Activated T-cell treated with anti-CD3 and anti-CD28 coated beads, Interleukin-2, amount 50 U/mL, for 24 hours (primary cell): ENCODE measurements at regions not wholly inside any gene's neighbourhood (a gene's known extent, or its start where the extent isn't known, plus 50 kb on each side); places are given as distances from the start of the nearest gene placed in this dataset.

Experiments used
- DNase-seq: peaks from one replicate; pipeline ENCODE4 v3.0.0-alpha.2; 2020
- H3K27ac Mint-ChIP-seq: 2 replicates; pipeline ENCODE4 v1.8.0; 2020; ENCODE audit warnings: mild to moderate bottlenecking, mixed read lengths
- H3K27me3 Mint-ChIP-seq: 2 replicates; pipeline ENCODE4 v1.8.0; 2020; ENCODE audit warnings: mixed read lengths
- H3K36me3 Mint-ChIP-seq: 2 replicates; pipeline ENCODE4 v1.8.0; 2020; ENCODE audit warnings: low read depth, mixed read lengths
- H3K4me1 Mint-ChIP-seq: 2 replicates; pipeline ENCODE4 v1.8.0; 2020; ENCODE audit warnings: low read depth, mixed read lengths
- H3K4me3 Mint-ChIP-seq: 2 replicates; pipeline ENCODE4 v1.8.0; 2020; ENCODE audit warnings: mild to moderate bottlenecking, moderate library complexity, mixed read lengths
- H3K9me3 Mint-ChIP-seq: 2 replicates; pipeline ENCODE4 v1.8.0; 2020; ENCODE audit warnings: mixed read lengths

GRCh38 chr21:22871692-22872091 lies 1873.5 kb downstream of the NCAM2 start:
- H3K9me3 Mint-ChIP-seq = no peaks in the 10 kb centered on the region
- H3K4me3 Mint-ChIP-seq = no peak overlapping the region
- no peak overlapping the region for H3K27ac Mint-ChIP-seq
- H3K27me3 Mint-ChIP-seq = peaks cover 3% of the 10 kb centered on the region
- no peaks in the 10 kb centered on the region for H3K36me3 Mint-ChIP-seq
- H3K4me1 Mint-ChIP-seq = no peaks in the 10 kb centered on the region
- DNase-seq = no peak

GRCh38 chr21:22880573-22880972 lies 1882.4 kb downstream of the NCAM2 start:
- Mint-ChIP-seq H3K9me3 (peaks cover 1% of the 10 kb centered on the region), H3K4me3 (no peak overlapping the region), H3K4me1 (peaks cover 8% of the 10 kb centered on the region), H3K36me3 (no peaks in the 10 kb centered on the region), H3K27me3 (no peaks in the 10 kb centered on the region), H3K27ac (no peak overlapping the region)
- DNase-seq = no peak

- Mint-ChIP-seq H3K27ac (no peak overlapping the region), H3K36me3 (no peaks in the 10 kb centered on the region), H3K27me3 (no peaks in the 10 kb centered on the region), H3K4me1 (peaks cover 8% of the 10 kb centered on the region), H3K9me3 (peaks cover 1% of the 10 kb centered on the region), H3K4me3 (no peak overlapping the region)
- DNase-seq = no peak
These were observed 1882.9 kb downstream of the NCAM2 start for GRCh38 chr21:22881131-22881530.

- Mint-ChIP-seq H3K27ac (no peak overlapping the region), H3K27me3 (no peaks in the 10 kb centered on the region), H3K36me3 (no peaks in the 10 kb centered on the region), H3K4me1 (peaks cover 8% of the 10 kb centered on the region), H3K9me3 (peaks cover 1% of the 10 kb centered on the region), H3K4me3 (no peak overlapping the region)
- no peak for DNase-seq
These were observed 1886.9 kb downstream of the NCAM2 start for GRCh38 chr21:22885079-22885478.

- H3K27me3 Mint-ChIP-seq = no peaks in the 10 kb centered on the region
- no peak for DNase-seq
- H3K9me3 Mint-ChIP-seq = peaks cover 1% of the 10 kb centered on the region
- no peaks in the 10 kb centered on the region for H3K36me3 Mint-ChIP-seq
- H3K27ac Mint-ChIP-seq = no peak overlapping the region
- H3K4me1 Mint-ChIP-seq = peaks cover 8% of the 10 kb centered on the region
- H3K4me3 Mint-ChIP-seq = no peak overlapping the region
These were observed 1887.4 kb downstream of the NCAM2 start for GRCh38 chr21:22885614-22886013.

GRCh38 chr21:22889445-22889844 lies 1891.2 kb downstream of the NCAM2 start:
- Mint-ChIP-seq H3K36me3 (no peaks in the 10 kb centered on the region), H3K27ac (no peak overlapping the region), H3K27me3 (no peaks in the 10 kb centered on the region), H3K4me3 (no peak overlapping the region), H3K4me1 (no peaks in the 10 kb centered on the region), H3K9me3 (no peaks in the 10 kb centered on the region)
- DNase-seq = no peak

GRCh38 chr21:22890656-22891055 lies 1892.4 kb downstream of the NCAM2 start:
- H3K9me3 Mint-ChIP-seq = no peaks in the 10 kb centered on the region
- no peak overlapping the region for H3K27ac Mint-ChIP-seq
- H3K4me1 Mint-ChIP-seq = no peaks in the 10 kb centered on the region
- H3K4me3 Mint-ChIP-seq = no peak overlapping the region
- DNase-seq = no peak
- H3K27me3 Mint-ChIP-seq = no peaks in the 10 kb centered on the region
- no peaks in the 10 kb centered on the region for H3K36me3 Mint-ChIP-seq

GRCh38 chr21:22892028-22892427 lies 1893.8 kb downstream of the NCAM2 start:
- H3K4me1 Mint-ChIP-seq = no peaks in the 10 kb centered on the region
- no peaks in the 10 kb centered on the region for H3K27me3 Mint-ChIP-seq
- no peaks in the 10 kb centered on the region for H3K36me3 Mint-ChIP-seq
- H3K27ac Mint-ChIP-seq = no peak overlapping the region
- no peak for DNase-seq
- no peaks in the 10 kb centered on the region for H3K9me3 Mint-ChIP-seq
- H3K4me3 Mint-ChIP-seq = no peak overlapping the region

- Mint-ChIP-seq H3K9me3 (no peaks in the 10 kb centered on the region), H3K4me1 (no peaks in the 10 kb centered on the region), H3K27ac (no peak overlapping the region), H3K36me3 (no peaks in the 10 kb centered on the region), H3K4me3 (no peak overlapping the region), H3K27me3 (no peaks in the 10 kb centered on the region)
- DNase-seq = no peak
These were observed 1894.5 kb downstream of the NCAM2 start for GRCh38 chr21:22892740-22893139.

GRCh38 chr21:22898051-22898665 lies 1899.9 kb downstream of the NCAM2 start:
- Mint-ChIP-seq H3K27ac (no peak overlapping the region), H3K36me3 (no peaks in the 10 kb centered on the region), H3K9me3 (no peaks in the 10 kb centered on the region), H3K4me3 (no peak overlapping the region), H3K27me3 (no peaks in the 10 kb centered on the region), H3K4me1 (no peaks in the 10 kb centered on the region)
- DNase-seq = no peak

- no peak overlapping the region for H3K4me3 Mint-ChIP-seq
- no peaks in the 10 kb centered on the region for H3K27me3 Mint-ChIP-seq
- no peaks in the 10 kb centered on the region for H3K9me3 Mint-ChIP-seq
- no peak for DNase-seq
- H3K4me1 Mint-ChIP-seq = no peaks in the 10 kb centered on the region
- no peaks in the 10 kb centered on the region for H3K36me3 Mint-ChIP-seq
- H3K27ac Mint-ChIP-seq = no peak overlapping the region
These were observed 1902.3 kb downstream of the NCAM2 start for GRCh38 chr21:22900490-22900889.

- H3K4me1 Mint-ChIP-seq = no peaks in the 10 kb centered on the region
- H3K27ac Mint-ChIP-seq = no peak overlapping the region
- H3K36me3 Mint-ChIP-seq = no peaks in the 10 kb centered on the region
- DNase-seq = no peak
- no peak overlapping the region for H3K4me3 Mint-ChIP-seq
- H3K9me3 Mint-ChIP-seq = no peaks in the 10 kb centered on the region
- no peaks in the 10 kb centered on the region for H3K27me3 Mint-ChIP-seq
These were observed 1905.6 kb downstream of the NCAM2 start for GRCh38 chr21:22903851-22904250.

GRCh38 chr21:22904385-22904784 lies 1906.2 kb downstream of the NCAM2 start:
- DNase-seq = no peak
- Mint-ChIP-seq H3K9me3 (no peaks in the 10 kb centered on the region), H3K4me1 (no peaks in the 10 kb centered on the region), H3K36me3 (no peaks in the 10 kb centered on the region), H3K27me3 (no peaks in the 10 kb centered on the region), H3K4me3 (no peak overlapping the region), H3K27ac (no peak overlapping the region)

GRCh38 chr21:22925032-22925431 lies 1926.8 kb downstream of the NCAM2 start:
- no peak overlapping the region for H3K27ac Mint-ChIP-seq
- H3K9me3 Mint-ChIP-seq = no peaks in the 10 kb centered on the region
- no peak overlapping the region for H3K4me3 Mint-ChIP-seq
- DNase-seq = no peak
- no peaks in the 10 kb centered on the region for H3K36me3 Mint-ChIP-seq
- H3K27me3 Mint-ChIP-seq = no peaks in the 10 kb centered on the region
- no peaks in the 10 kb centered on the region for H3K4me1 Mint-ChIP-seq

GRCh38 chr21:22927469-22927868 lies 1929.3 kb downstream of the NCAM2 start:
- no peaks in the 10 kb centered on the region for H3K27me3 Mint-ChIP-seq
- no peaks in the 10 kb centered on the region for H3K4me1 Mint-ChIP-seq
- no peak overlapping the region for H3K4me3 Mint-ChIP-seq

More at GRCh38 chr21:22927469-22927868, 1929.3 kb downstream of the NCAM2 start:
- Mint-ChIP-seq H3K9me3 (peaks cover 3% of the 10 kb centered on the region), H3K27ac (no peak overlapping the region), H3K36me3 (no peaks in the 10 kb centered on the region)
- DNase-seq = no peak
